Forelimb muscle (tissue), 1 donor: ENCODE measurements at regions not wholly inside any gene's neighbourhood (a gene's known extent, or its start where the extent isn't known, plus 50 kb on each side); places are given as distances from the start of the nearest gene placed in this dataset.
A peak's percentile ranks its signal among the peaks of the same experiment; 100 is the strongest.

Experiments
- DNase-seq: peaks from one replicate; pipeline ENCODE4 v3.0.0-alpha.2; 2013; ENCODE audit warnings: low read depth

- DNase-seq, result no peak
Observed at GRCh38 chr17:71900621-71901229, 220.1 kb upstream of the SOX9 start.

- DNase-seq, result no peak
Observed at GRCh38 chr17:71902894-71903506, 217.8 kb upstream of the SOX9 start.

GRCh38 chr17:71905376-71906031 lies 215.3 kb upstream of the SOX9 start:
- DNase-seq, result no peak

- DNase-seq, result no peak
Observed at GRCh38 chr17:71909155-71909554, 211.7 kb upstream of the SOX9 start.

GRCh38 chr17:71910002-71910401 lies 210.8 kb upstream of the SOX9 start:
- DNase-seq, result no peak

GRCh38 chr17:71914042-71914441 lies 206.8 kb upstream of the SOX9 start:
- no peak for DNase-seq

- no peak for DNase-seq
Observed at GRCh38 chr17:71914812-71915211, 206.0 kb upstream of the SOX9 start.

- no peak for DNase-seq
Observed at GRCh38 chr17:71917715-71918114, 203.1 kb upstream of the SOX9 start.

- DNase-seq, result no peak
Observed at GRCh38 chr17:71919186-71919585, 201.6 kb upstream of the SOX9 start.

GRCh38 chr17:71919896-71920295 lies 200.9 kb upstream of the SOX9 start:
- DNase-seq, result no peak

- DNase-seq, result no peak
Observed at GRCh38 chr17:71921796-71922195, 199.0 kb upstream of the SOX9 start.

- no peak for DNase-seq
Observed at GRCh38 chr17:71922439-71922838, 198.4 kb upstream of the SOX9 start.

GRCh38 chr17:71926746-71927398 lies 193.9 kb upstream of the SOX9 start:
- no peak for DNase-seq

- DNase-seq, result no peak
Observed at GRCh38 chr17:71933306-71933705, 187.5 kb upstream of the SOX9 start.

GRCh38 chr17:71934520-71934919 lies 186.3 kb upstream of the SOX9 start:
- DNase-seq, result no peak

- DNase-seq, result no peak
Observed at GRCh38 chr17:71935341-71935740, 185.5 kb upstream of the SOX9 start.

- no peak for DNase-seq
Observed at GRCh38 chr17:71936977-71937376, 183.8 kb upstream of the SOX9 start.

- no peak for DNase-seq
Observed at GRCh38 chr17:71937914-71938313, 182.9 kb upstream of the SOX9 start.

GRCh38 chr17:71938340-71939010 lies 182.3 kb upstream of the SOX9 start:
- no peak for DNase-seq

- DNase-seq, result no peak
Observed at GRCh38 chr17:71941920-71942319, 178.9 kb upstream of the SOX9 start.

- DNase-seq, result peak; percentile 5
Observed at GRCh38 chr17:71942626-71943025, 178.2 kb upstream of the SOX9 start.

GRCh38 chr17:71948703-71949422 lies 172.0 kb upstream of the SOX9 start:
- DNase-seq, result no peak
